C1 segment of cervical spinal cord (tissue), 14 donors: ENCODE measurements at regions not wholly inside any gene's neighbourhood (a gene's known extent, or its start where the extent isn't known, plus 50 kb on each side); places are given as distances from the start of the nearest gene placed in this dataset.
A peak's percentile ranks its signal among the peaks of the same experiment; 100 is the strongest.
"Not testable (repeated sequence)": the region's sequence is repeated elsewhere in the genome, so short reads cannot be mapped to it uniquely, and the experiment has no call there.

ENCODE experiments used
- DNase-seq, 14 donors: peaks; one replicate each; lab custom pipeline; 2025; lab: John Stamatoyannopoulos, UW

DNA sequence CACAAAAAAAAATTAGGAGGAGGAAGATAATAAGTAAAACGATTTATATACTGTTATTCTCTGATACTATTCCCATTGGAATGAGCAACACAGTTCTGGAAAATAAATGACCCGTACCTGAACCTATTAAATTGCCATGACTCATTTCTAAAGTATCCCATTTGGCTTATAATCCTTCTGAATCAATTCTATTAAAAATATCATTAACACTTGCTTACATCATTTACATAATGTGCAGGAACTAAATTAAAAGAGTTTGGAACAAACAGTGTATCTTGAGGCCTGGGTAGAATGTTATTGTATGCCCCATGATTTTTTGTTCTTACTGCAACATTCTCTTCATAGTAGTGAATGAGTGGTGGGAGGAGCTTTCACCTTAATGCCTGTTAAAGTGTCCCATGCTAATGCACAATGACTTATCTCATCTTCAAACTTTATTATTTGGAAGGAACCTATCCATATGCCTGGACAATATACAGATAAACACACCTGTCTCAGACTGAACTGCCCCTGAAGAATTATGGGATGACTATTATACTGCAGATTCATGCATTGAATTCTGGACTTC is 549.9 kb upstream of the ACVR2A start:
- no peak for DNase-seq

GRCh38 chr2:147293991-147294824 is 550.6 kb upstream of the ACVR2A start:
- DNase-seq = no peak

GRCh38 chr2:147288131-147288530 is 556.7 kb upstream of the ACVR2A start:
- no peak for DNase-seq

DNA sequence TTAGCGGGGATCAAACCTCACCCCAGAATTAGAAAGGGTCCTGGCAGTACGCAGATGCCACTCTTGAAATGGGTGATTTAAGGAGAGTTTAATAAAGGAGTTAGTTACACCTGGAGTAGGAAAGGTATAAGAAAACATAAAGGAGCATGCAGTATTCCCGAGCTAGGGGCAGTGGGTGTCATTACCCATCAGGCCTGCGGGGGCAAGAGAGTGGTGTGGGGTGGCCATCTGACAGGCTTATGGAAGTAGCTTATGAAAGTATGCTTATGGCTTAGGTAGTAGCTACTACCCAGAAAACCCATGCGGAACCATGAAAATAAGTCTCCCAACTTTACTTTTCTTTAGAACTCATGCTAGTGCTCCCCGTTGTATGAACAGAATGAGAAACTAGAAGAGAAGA is 568.9 kb upstream of the ACVR2A start:
- no peak for DNase-seq

DNA sequence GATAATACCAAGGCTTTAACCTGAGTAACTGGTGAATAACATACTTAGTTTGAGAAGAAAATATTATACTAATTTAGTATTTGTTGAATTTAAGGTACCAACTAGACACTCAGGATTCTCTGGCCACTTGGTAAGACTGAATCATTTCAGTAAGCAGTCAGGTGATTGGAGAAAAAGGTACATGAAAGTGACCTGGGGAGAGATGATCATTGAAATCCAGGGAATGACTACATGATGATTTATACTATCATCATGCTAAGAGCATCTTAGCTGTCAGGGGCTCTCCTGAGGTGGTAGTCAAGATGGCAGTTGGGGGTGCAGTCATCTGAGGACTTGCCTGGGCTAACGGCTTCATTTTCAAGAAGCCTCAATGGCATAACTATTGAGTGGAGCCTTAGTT is 571.2 kb upstream of the ACVR2A start:
- no peak for DNase-seq

DNA sequence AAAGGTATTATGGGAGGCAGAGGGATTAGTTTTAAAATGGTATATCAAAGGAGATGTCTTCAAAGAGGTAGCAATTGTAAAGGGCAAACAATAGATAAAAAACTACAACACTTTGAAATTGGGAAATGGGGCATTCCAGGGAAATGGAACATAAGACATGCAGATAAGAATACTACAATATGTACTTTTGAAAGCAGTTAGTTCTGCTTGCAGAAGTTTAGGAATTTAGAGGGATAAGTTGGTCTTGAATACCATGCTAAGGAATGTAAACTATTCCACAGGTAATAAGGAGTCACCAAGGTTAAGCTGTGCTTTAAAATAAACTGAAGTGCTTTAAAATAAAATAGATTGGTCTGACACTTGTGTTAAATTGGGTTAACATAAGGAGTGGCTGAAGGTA is 571.7 kb upstream of the ACVR2A start:
- DNase-seq = no peak

GRCh38 chr2:147269581-147269980 is 575.2 kb upstream of the ACVR2A start:
- DNase-seq = not testable (repeated sequence)

DNA sequence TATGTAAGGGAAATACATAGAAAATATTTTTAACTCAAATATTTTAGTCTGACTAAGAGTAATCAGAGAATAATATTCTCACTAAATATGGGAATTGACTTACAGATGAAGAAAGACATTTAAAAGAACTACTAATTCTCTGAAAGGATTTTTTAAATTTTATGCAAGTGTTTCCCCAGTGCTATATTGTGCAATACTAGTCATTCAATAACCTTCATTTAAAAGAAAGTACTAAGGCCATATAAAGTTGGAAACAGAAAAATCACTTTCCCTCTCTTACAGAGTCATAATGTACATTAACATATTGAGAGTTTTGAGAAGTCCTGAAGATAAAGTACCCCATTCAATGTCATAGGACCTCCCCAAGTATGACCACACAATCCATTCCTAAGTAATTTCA is 584.6 kb upstream of the ACVR2A start:
- DNase-seq = no peak

- DNase-seq = peak in 7 of 14 donors; percentile 2 to 54 (median 13)
Measured at GRCh38 chr2:147255812-147256211, 589.0 kb upstream of the ACVR2A start.

DNA sequence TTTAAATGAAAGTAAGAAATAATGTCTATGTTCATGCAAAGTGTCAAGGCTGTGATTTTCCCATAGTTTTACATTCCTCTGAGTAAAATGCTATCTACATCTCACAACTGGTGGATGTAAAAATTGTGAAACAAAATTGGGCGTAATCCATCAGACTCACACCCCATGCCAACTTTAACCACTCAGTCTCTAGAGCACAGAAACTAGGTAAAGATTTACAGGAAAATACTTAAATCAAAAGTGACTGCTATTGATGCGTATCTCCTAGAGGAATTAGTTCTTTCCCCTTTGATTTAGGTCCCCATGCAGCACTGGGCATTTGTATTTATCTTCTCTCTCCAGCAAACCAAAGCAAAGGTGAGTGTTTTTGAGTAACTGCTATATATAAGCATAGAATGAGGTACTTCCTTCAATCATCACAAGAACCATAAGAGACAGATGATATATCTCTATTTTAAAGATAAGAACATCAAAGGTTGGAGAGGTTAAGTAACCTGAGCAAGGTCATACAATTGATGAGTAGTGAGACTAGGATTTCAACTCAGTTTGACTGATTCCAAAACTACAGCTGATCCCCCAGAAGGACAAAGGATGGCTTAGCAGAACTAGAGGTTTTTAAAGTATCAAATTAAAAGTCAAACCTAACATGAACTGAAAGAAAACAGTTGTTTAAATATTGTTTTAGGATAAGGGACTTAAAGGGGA is 594.0 kb upstream of the ACVR2A start:
- no peak for DNase-seq

DNA sequence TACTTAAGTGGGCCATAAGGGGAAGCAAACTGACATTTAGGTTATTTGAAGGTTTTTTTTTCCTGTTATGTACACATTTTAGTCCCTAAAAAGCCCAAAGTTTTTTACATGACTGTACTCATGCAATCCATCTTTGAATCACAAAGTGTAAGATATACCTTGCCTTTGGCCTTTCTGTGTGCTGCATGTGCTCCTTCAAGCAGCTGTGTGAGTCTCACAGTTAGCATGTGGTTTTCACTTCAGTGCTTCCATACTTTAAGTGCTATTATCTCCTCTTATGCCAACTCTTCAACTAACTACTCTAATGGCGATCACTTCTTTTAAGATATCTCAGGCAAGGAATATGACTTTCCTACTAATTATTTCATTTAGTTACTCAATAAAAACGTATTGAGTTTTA is 597.1 kb upstream of the ACVR2A start:
- no peak for DNase-seq

GRCh38 chr2:147242445-147242844 is 602.4 kb upstream of the ACVR2A start:
- DNase-seq = no peak

GRCh38 chr2:147236601-147237000 is 608.2 kb upstream of the ACVR2A start:
- no peak for DNase-seq

GRCh38 chr2:147232225-147232669 is 612.6 kb upstream of the ACVR2A start:
- DNase-seq = no peak

GRCh38 chr2:147231607-147232006 is 613.2 kb upstream of the ACVR2A start:
- DNase-seq = no peak

GRCh38 chr2:147231081-147231480 is 613.7 kb upstream of the ACVR2A start:
- DNase-seq = no peak

- DNase-seq = no peak
Measured at GRCh38 chr2:147227313-147227712, 617.5 kb upstream of the ACVR2A start.

DNA sequence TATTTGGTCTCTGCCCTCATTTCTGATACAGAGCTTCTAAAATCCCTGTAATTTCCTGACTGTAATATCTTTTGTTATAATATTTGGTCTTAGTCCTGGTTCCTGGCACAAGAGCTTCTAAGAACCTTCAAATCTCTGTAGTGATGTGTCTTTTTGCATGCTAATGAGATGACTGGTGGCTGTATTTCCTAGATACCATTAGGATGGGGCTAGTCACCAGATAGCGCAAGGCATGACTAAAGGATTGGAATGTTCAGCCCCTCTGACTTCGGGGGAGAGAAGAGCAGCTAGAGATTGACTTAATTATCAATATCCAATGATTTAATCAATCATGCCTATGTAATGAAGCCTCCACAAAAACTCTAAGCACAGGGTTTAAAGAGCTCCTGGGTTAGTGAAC is 620.8 kb upstream of the ACVR2A start:
- no peak for DNase-seq

- DNase-seq = no peak
Measured at GRCh38 chr2:147223553-147224060, 621.2 kb upstream of the ACVR2A start.

GRCh38 chr2:147223119-147223518 is 621.7 kb upstream of the ACVR2A start:
- DNase-seq = no peak

DNA sequence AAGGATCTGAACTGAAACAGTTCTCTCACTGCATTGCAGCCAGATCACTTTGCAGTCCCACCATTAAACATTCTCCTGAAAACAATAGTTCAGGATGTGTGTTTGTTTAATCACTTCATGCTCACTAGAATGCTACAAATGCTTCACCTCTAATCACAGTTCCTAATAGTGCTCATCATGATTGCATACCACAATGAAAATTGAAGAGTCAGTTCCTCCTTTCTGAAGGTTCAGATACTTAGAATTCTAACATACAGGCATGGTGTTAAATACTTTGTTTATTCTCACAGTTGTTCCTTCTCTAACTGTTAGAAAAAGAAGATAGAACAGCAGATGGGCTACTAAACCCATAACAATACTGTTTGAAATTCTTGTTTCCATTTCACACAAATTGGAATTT is 622.3 kb upstream of the ACVR2A start:
- no peak for DNase-seq

DNA sequence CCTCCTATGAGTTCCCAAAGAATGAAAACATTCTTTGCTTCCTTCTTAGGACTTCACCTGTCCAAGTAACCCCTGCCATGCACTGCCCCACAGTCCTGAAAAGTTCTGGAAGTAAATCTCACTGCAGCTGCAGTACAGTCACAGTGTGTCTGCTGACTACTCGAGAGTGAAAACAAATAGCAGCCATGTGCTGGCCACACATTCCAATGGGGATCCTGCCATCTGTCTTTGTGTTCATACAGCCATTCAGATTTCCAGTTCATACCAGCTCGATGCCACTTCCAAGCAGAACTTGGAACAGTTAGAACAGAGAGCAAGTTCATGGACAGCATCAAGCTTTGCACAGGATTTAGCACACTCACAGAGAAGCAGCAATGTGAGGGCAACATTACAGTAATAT is 629.9 kb upstream of the ACVR2A start:
- no peak for DNase-seq

DNA sequence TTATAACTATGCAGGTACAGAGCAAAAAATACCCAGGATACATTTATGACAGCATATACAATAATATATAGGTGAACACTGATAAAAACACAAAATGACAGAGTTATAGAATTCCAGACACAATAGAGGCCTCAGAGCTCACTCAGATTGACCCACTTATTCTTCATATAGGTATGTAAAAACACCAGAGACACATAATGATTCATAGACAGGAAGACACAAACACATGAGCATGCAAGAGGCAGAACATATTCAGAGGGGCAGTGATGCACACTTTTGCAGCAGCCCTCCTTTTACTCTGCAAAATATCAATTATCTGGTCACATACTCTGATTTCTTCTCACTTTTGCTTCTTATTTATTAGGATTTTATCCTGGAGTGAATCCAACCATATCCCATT is 633.3 kb upstream of the ACVR2A start:
- no peak for DNase-seq
